Esophagus squamous epithelium (tissue), 5 donors: ENCODE measurements at regions not wholly inside any gene's neighbourhood (a gene's known extent, or its start where the extent isn't known, plus 50 kb on each side); places are given as distances from the start of the nearest gene placed in this dataset.

Source experiments
- DNase-seq: peaks from one replicate; lab custom pipeline; 2025; lab: John Stamatoyannopoulos, UW
- H3K27ac ChIP-seq, 4 donors: fragments of 200-600 bp; sonication (generic); one replicate each; pipeline ENCODE4 v1.5.1; 2016 to 2019; ENCODE audit warnings: mild to moderate bottlenecking in 1 of 4
- H3K27me3 ChIP-seq, 4 donors: fragments of 200-600 bp; sonication (generic); 1 replicate in 3 of 4; 2 replicates in 1 of 4; pipeline versions ENCODE4 v1.5.1 to v1.6.0; 2017 to 2021; ENCODE audit warnings: antibody characterized with exemption in 1 of 4
- H3K36me3 ChIP-seq, 3 donors: fragments of 200-600 bp; sonication (generic); one replicate each; pipeline ENCODE4 v1.5.1; 2016 to 2019
- H3K4me1 ChIP-seq, 3 donors: fragments of 200-600 bp; sonication (generic); one replicate each; pipeline ENCODE4 v1.5.1; 2017 to 2019
- H3K4me3 ChIP-seq, 4 donors: fragments of 200-600 bp; sonication (generic); 1 replicate in 3 of 4; 2 replicates in 1 of 4; pipeline ENCODE4 v1.5.1; 2016 to 2019; ENCODE audit warnings: mild to moderate bottlenecking in 2 of 4, moderate library complexity in 1 of 4
- H3K9me3 ChIP-seq, 3 donors: fragments of 200-600 bp; sonication (generic); one replicate each; pipeline ENCODE4 v1.5.1; 2016 to 2019
- POLR2A ChIP-seq, 4 donors: fragments of 450-650 bp; IDR thresholded peaks; one replicate each; pipeline ENCODE4 v1.6.1; 2017; ENCODE audit warnings: antibody characterized with exemption in 4 of 4, mild to moderate bottlenecking in 4 of 4, moderate library complexity in 3 of 4
- WGBS, 2 donors: methylation state at CpG; one replicate each; pipeline ENCODE4 v1.1.5; 2018; 5-methylcytosine and 5-hydroxymethylcytosine counted together
- intact Hi-C: fragments of 100-400 bp; cut with DNase I; formaldehyde crosslinking; loops from one replicate; pipeline ENCODE4 v1.15.0; 2022
- TF ChIP-seq, protein P1 (sequence below), 6 experiments: fragments of 450-650 bp in 4 of 6; fragments of 200-600 bp in 2 of 6; sonication (generic) in 2 of 6; IDR thresholded peaks; one replicate each; pipeline ENCODE4 v1.5.1; 2016 to 2019; ENCODE audit warnings: antibody characterized with exemption in 6 of 6, mild to moderate bottlenecking in 4 of 6, moderate library complexity in 4 of 6
- donor health status: DM: yes; HTN: yes; CAD: no.

DNA sequence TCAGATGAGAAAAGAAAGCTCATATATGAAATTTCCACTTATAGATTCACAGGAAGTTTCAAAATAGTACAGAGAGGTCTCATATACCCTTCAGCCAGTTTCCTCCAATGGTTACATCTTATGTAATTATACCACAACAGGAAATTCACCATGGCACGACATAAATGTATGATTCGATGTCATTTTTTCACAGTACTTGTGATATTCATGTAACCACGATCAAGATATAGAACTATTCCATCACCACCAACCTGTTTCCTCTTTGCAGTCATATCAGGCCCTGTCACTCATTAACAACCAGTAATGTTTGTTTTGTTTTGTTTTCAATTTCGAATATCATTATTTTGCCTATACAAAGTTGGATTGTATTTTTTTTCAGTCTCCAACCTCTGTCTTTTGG lies 314.3 kb upstream of the POU3F3 start:
- 60 to 61% methylated on average over 4 of the region's 4 CpGs for WGBS, 2 donors

DNA sequence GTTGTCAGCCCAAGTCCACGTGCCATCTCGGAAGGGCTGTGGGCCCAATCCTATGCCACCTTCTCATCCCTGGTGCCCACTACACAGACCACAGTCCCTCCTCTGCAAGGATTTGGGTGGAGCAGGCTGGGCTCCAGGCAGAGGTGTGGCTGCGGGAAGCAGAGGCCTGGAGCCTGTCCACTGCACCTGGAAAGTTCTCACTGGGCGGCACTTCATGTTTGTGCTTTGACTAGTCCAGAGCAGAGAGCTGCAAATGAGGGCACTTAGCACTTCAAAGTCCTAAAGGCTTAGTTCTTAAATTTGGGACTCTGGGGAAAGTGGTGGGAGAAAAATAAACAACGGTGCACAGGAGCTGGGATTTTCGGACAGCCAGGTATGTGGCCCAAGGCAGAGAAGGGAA lies 308.9 kb upstream of the POU3F3 start:
- H3K9me3 ChIP-seq: no peaks in the 10 kb centered on the region
- no peak for DNase-seq
- H3K27ac ChIP-seq: no peak overlapping the region
- TF ChIP-seq, protein P1, sequence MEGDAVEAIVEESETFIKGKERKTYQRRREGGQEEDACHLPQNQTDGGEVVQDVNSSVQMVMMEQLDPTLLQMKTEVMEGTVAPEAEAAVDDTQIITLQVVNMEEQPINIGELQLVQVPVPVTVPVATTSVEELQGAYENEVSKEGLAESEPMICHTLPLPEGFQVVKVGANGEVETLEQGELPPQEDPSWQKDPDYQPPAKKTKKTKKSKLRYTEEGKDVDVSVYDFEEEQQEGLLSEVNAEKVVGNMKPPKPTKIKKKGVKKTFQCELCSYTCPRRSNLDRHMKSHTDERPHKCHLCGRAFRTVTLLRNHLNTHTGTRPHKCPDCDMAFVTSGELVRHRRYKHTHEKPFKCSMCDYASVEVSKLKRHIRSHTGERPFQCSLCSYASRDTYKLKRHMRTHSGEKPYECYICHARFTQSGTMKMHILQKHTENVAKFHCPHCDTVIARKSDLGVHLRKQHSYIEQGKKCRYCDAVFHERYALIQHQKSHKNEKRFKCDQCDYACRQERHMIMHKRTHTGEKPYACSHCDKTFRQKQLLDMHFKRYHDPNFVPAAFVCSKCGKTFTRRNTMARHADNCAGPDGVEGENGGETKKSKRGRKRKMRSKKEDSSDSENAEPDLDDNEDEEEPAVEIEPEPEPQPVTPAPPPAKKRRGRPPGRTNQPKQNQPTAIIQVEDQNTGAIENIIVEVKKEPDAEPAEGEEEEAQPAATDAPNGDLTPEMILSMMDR (IDR thresholded peaks at IDR 0.05): no peak
- no peak overlapping the region for H3K4me3 ChIP-seq
- intact Hi-C loops: no loop called here
- H3K27me3 ChIP-seq: no peaks in the 10 kb centered on the region
- H3K36me3 ChIP-seq: no peaks in the 10 kb centered on the region
- H3K4me1 ChIP-seq: no peaks in the 10 kb centered on the region
- WGBS, 2 donors: 82 to 83% methylated on average over 6 of the region's 6 CpGs

More for the DNA sequence above, 314.3 kb upstream of the POU3F3 start:
- intact Hi-C loops: no loop called here
- H3K9me3 ChIP-seq: no peaks in the 10 kb centered on the region
- no peak for TF ChIP-seq POLR2A (IDR thresholded peaks at IDR 0.05)
- TF ChIP-seq, protein P1 (IDR thresholded peaks at IDR 0.05): no peak
- no peaks in the 10 kb centered on the region for H3K36me3 ChIP-seq
- H3K4me3 ChIP-seq: no peak overlapping the region
- no peaks in the 10 kb centered on the region for H3K4me1 ChIP-seq
- no peaks in the 10 kb centered on the region for H3K27me3 ChIP-seq
- H3K27ac ChIP-seq: no peak overlapping the region
- DNase-seq: no peak

- TF ChIP-seq, protein P1 (IDR thresholded peaks at IDR 0.05): no peak
- Histone ChIP-seq H3K9me3 (no peaks in the 10 kb centered on the region), H3K4me3 (no peak overlapping the region), H3K36me3 (no peaks in the 10 kb centered on the region), H3K4me1 (no peaks in the 10 kb centered on the region), H3K27ac (no peak overlapping the region), H3K27me3 (no peaks in the 10 kb centered on the region)
- DNase-seq: no peak
- WGBS, 2 donors: 72 to 73% methylated on average over 1 of the region's 1 CpG
- intact Hi-C loops: no loop called here
These were observed 307.4 kb upstream of the POU3F3 start for GRCh38 chr2:104546537-104546936.

DNA sequence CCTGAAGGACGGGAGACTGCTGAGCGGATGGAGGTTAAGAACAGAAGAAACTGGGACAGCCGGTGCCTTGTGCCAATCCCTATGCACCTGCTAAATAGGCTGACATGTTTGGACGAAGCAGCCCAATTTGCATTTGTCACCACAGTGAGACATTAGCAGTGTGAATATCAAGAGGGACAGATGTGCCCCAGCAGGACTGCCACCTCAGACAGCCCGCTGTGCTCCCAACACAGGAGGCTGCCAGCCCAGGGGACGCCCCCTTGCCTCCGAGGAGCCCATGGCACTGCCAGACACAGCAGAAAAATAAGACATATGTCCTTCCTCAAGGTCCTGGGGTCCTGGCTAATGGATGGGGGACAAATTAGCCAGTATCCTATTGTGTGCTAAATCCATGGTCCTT lies 306.7 kb upstream of the POU3F3 start:
- intact Hi-C loops: no loop called here
- no peak for DNase-seq
- TF ChIP-seq, protein P1 (IDR thresholded peaks at IDR 0.05): no peak
- no peak for TF ChIP-seq POLR2A (IDR thresholded peaks at IDR 0.05)

DNA sequence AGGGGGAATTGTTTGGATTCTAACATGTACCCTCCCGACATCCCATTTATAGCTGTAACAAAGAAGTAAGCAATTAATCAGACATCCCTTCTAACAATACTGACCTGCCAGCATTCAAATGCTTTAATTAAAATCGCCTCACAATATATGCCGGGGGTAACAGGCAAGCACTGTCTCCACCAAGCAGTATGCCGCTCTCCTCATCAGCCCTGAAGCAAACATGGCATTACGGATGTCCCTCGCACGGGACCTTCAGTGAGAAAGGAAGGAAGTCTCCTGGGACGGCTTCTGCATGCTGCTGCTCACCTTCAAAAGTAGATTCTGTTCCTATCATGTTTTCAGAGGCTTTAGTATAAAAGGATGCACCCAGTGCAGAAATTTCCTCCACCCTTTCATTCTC lies 292.7 kb upstream of the POU3F3 start:
- no peaks in the 10 kb centered on the region for H3K4me1 ChIP-seq
- no peak overlapping the region for H3K27ac ChIP-seq
- intact Hi-C loops: no loop called here
- DNase-seq: no peak
- no peaks in the 10 kb centered on the region for H3K36me3 ChIP-seq
- no peak overlapping the region for H3K4me3 ChIP-seq
- TF ChIP-seq, protein P1 (IDR thresholded peaks at IDR 0.05): no peak
- no peak for TF ChIP-seq POLR2A (IDR thresholded peaks at IDR 0.05)
- H3K9me3 ChIP-seq: no peaks in the 10 kb centered on the region
- 57 to 68% methylated on average over 8 of the region's 8 CpGs for WGBS, 2 donors
- H3K27me3 ChIP-seq: no peaks in the 10 kb centered on the region

More for the DNA sequence above, 306.7 kb upstream of the POU3F3 start:
- H3K9me3 ChIP-seq: no peaks in the 10 kb centered on the region
- 60 to 78% methylated on average over 4 to 5 of the region's 7 CpGs for WGBS, 2 donors
- H3K36me3 ChIP-seq: no peaks in the 10 kb centered on the region
- H3K4me3 ChIP-seq: no peak overlapping the region
- H3K4me1 ChIP-seq: no peaks in the 10 kb centered on the region
- no peaks in the 10 kb centered on the region for H3K27me3 ChIP-seq
- no peak overlapping the region for H3K27ac ChIP-seq
